ENCODE measurements at regions not wholly inside any gene's neighbourhood (a gene's known extent, or its start where the extent isn't known, plus 50 kb on each side); places are given as distances from the start of the nearest gene placed in this dataset.
A peak's percentile ranks its signal among the peaks of the same experiment; 100 is the strongest.
"Not testable (repeated sequence)": the region's sequence is repeated elsewhere in the genome, so short reads cannot be mapped to it uniquely, and the experiment has no call there.

DNA sequence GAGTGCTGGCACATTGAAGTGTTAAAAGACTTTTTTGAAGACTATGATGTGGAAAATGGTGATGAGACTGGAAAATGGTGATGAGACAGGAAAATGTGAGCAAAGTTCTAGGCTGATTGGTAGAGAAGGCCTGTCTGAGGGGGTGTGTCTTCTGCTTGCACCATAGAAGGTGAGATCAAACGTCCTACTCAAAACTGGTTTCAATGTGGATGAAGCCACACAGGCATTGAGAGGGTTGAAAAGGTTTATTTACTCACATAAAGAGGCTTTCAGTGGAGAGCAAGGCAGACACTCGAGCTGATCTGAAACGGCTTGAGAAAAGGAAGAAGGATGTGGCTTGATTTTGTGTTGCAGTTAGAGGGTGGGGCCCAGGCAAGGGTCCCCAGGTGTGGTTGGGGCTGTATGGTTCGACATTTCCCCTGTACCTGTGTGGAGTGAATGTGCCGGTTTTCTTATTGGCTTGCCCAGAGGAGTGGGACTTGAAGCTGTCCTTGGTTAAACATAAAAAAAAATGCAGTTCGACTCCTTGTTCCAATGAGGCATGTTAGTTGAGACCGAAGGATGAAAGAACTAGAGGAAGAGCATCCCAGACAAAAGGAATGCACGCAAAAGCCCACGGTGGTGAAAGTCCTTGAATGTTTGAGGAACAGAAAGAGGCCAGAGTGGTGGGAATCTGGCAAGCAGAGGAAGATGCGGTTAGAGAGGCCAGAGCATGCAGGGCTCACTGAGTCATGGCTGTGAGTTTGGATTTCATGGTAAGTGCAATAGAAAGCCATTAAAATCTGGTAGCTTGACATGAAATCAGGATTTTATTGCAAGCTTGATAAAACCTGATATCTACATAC, 172.3 kb downstream of the EPM2A start:
- no peak for TF ChIP-seq CTCF (IDR thresholded peaks at IDR 0.05; ENCODE audit: low read depth, low read length, missing control alignments)
- in situ Hi-C loops (cut with HindIII; ENCODE audit: low pct_ligation_motif_present, low sequenced_read_pairs): no loop called here
- DNase-seq: no peak
- no peak overlapping the region for H3K4me3 ChIP-seq (ENCODE audit: low read depth, low read length)
- no peak overlapping the region for H3K27ac ChIP-seq
- H3K27me3 ChIP-seq (replicated peaks): no peaks in the 10 kb centered on the region
- H3K36me3 ChIP-seq (replicated peaks): no peaks in the 10 kb centered on the region

- no peaks in the 10 kb centered on the region for H3K27me3 ChIP-seq (replicated peaks)
- in situ Hi-C loops (cut with HindIII; ENCODE audit: low pct_ligation_motif_present, low sequenced_read_pairs): no loop called here
- no peak for TF ChIP-seq CTCF (IDR thresholded peaks at IDR 0.05; ENCODE audit: low read depth, low read length, missing control alignments)
Measured at GRCh38 chr6:145564553-145564952, 170.8 kb downstream of the EPM2A start.

DNA sequence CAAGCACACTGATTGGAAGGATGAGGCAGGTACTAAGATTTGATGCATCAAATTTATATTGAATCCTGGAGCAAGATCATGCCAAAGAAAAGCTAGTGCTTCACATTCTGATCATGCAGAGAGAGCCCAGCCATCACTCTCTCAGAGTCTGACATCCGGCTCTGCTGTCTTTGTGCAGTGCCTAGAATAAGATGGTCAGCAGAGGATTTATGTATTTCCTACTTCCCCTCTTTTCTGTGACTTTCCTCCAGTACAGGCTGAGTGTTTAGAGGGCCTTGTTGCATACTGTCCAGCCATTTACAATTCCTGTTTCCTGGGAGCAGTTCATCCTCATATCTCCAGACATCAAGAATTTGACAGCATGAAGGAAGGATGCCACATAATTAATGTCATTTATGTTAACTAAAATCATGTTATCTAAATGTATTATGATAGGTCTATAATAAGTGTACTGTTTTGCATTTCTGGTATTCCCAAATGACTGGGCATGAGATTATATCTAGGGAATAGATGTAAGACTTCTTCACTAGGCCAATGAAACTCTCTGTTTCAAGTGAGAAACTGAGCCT, 167.6 kb downstream of the EPM2A start:
- Histone ChIP-seq H3K27ac (no peak overlapping the region), H3K27me3 (replicated peaks) (no peaks in the 10 kb centered on the region), H3K4me3 (ENCODE audit: low read depth, low read length) (no peak overlapping the region), H3K36me3 (replicated peaks) (no peaks in the 10 kb centered on the region)
- DNase-seq: no peak
- no peak for TF ChIP-seq CTCF (IDR thresholded peaks at IDR 0.05; ENCODE audit: low read depth, low read length, missing control alignments)
- in situ Hi-C loops (cut with HindIII; ENCODE audit: low pct_ligation_motif_present, low sequenced_read_pairs): no loop called here

More at GRCh38 chr6:145564553-145564952, 170.8 kb downstream of the EPM2A start:
- DNase-seq: no peak
- Histone ChIP-seq H3K36me3 (replicated peaks) (no peaks in the 10 kb centered on the region), H3K27ac (no peak overlapping the region), H3K4me3 (ENCODE audit: low read depth, low read length) (no peak overlapping the region)

DNA sequence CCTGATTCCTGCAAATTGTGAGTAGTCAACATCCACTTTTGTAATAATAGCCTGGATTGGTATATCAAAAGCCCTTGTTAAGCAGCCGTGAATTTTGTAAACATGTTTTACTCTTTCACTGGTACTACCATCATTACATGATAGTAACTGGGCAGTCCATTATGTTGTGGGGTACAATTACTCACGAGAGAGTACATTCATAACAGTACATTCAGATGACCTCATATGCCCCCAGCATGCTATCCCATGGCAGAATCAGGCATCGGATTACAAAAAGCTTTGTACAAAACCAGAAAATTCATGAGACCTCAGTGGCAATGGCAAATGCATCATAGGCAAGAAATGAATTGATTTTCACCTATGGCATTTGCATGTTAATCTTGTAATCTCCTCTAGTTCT, 166.2 kb downstream of the EPM2A start:
- H3K27ac ChIP-seq: no peak overlapping the region
- no peaks in the 10 kb centered on the region for H3K36me3 ChIP-seq (replicated peaks)
- H3K27me3 ChIP-seq (replicated peaks): no peaks in the 10 kb centered on the region
- in situ Hi-C loops (cut with HindIII; ENCODE audit: low pct_ligation_motif_present, low sequenced_read_pairs): no loop called here
- TF ChIP-seq CTCF (IDR thresholded peaks at IDR 0.05; ENCODE audit: low read depth, low read length, missing control alignments): no peak
- DNase-seq: peak; percentile 11
- no peak overlapping the region for H3K4me3 ChIP-seq (ENCODE audit: low read depth, low read length)

GRCh38 chr6:145570336-145570735, 165.0 kb downstream of the EPM2A start:
- H3K4me3 ChIP-seq (ENCODE audit: low read depth, low read length); in situ Hi-C loops (cut with HindIII; ENCODE audit: low pct_ligation_motif_present, low sequenced_read_pairs); H3K27me3 ChIP-seq (replicated peaks); H3K27ac ChIP-seq; DNase-seq; H3K36me3 ChIP-seq (replicated peaks): not testable (repeated sequence)

- DNase-seq; H3K27ac ChIP-seq; H3K4me3 ChIP-seq (ENCODE audit: low read depth, low read length); in situ Hi-C loops (cut with HindIII; ENCODE audit: low pct_ligation_motif_present, low sequenced_read_pairs); H3K27me3 ChIP-seq (replicated peaks); H3K36me3 ChIP-seq (replicated peaks): not testable (repeated sequence)
Measured at GRCh38 chr6:145574269-145574668, 161.1 kb downstream of the EPM2A start.

Data from brain microvascular endothelial cell (primary cell).